ENCODE measurements at regions not wholly inside any gene's neighbourhood (a gene's known extent, or its start where the extent isn't known, plus 50 kb on each side); places are given as distances from the start of the nearest gene placed in this dataset.

DNA sequence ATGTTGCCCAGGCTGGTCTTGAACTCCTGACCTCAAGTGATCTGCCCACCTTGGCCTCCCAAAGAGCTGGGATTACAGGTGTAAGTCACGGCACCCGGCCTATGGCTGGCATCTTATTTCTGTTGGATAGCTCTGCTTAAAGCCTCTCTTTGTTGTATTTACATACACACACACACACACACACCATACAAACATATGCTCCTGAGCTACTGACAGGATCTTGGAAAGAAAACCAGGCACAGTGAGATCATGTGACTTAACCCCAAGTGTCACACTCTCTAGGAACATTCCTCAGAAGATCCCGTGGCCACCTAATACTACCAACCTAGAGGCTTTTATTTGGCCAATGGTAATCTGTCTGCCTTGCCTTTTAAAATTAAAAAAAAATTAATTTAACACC is 85.1 kb upstream of the HAAO start:
- peaks cover 14% of the 10 kb centered on the region for H3K4me1 ChIP-seq
- no peak overlapping the region for H3K4me2 ChIP-seq

DNA sequence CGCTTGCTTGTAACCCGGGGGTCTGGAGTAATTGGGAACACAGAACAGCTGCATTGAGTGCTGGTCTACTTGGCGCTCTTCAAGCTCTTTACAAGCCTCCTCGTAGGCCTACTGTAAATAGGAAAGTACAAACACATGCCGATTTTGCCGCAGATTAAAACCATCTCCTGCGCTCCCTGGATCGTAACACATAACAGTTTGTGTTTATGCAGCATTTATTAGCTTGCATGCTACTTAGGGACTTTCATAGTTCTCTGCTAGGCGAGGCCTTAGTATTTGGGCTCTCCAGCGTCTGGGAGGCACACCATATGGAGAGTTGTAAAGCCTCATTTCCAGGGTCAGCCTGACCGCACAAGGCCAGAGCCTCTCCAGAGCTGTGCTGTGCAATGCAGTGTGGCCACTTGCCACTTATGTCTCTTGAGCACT is 84.0 kb upstream of the HAAO start:
- no peak overlapping the region for H3K4me3 ChIP-seq
- no peak overlapping the region for H3K4me2 ChIP-seq
- H4K20me1 ChIP-seq, result no peaks in the 10 kb centered on the region
- no peaks in the 10 kb centered on the region for H3K36me3 ChIP-seq
- no peaks in the 10 kb centered on the region for H3K9me3 ChIP-seq
- H3K27me3 ChIP-seq, result no peaks in the 10 kb centered on the region
- peaks cover 14% of the 10 kb centered on the region for H3K4me1 ChIP-seq
- no peak overlapping the region for H3K9ac ChIP-seq
- H3K27ac ChIP-seq, result no peak overlapping the region
- TF ChIP-seq Cebpa-rat (IDR thresholded peaks at IDR 0.05), result no peak

More for the DNA sequence above, 85.1 kb upstream of the HAAO start:
- TF ChIP-seq Cebpa-rat (IDR thresholded peaks at IDR 0.05), result no peak
- no peaks in the 10 kb centered on the region for H4K20me1 ChIP-seq
- no peak overlapping the region for H3K9ac ChIP-seq
- no peak overlapping the region for H3K4me3 ChIP-seq
- no peaks in the 10 kb centered on the region for H3K36me3 ChIP-seq
- H3K27me3 ChIP-seq, result no peaks in the 10 kb centered on the region
- no peak overlapping the region for H3K27ac ChIP-seq
- no peaks in the 10 kb centered on the region for H3K9me3 ChIP-seq

DNA sequence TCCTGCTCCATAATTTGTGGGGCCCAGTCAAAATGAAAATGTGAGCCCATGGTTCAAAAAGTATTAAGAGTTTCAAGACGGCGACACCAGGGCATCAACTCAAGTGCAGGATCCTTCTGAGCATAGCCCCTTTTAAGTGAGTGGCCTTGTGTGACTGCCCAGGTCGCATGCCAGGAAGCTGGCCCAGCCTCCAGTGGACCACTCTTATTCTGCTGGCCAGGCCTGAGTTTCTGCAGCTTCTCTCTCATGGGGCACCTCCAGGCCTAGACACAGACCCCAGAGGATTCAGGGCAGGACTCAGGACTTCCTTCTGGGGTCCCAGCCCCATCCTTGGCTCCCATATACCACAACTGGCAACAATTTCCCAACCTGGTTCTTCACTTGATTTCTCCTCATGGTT is 83.5 kb upstream of the HAAO start:
- no peak overlapping the region for H3K4me2 ChIP-seq
- no peaks in the 10 kb centered on the region for H4K20me1 ChIP-seq
- no peak overlapping the region for H3K4me3 ChIP-seq
- H3K4me1 ChIP-seq, result peaks cover 14% of the 10 kb centered on the region
- no peaks in the 10 kb centered on the region for H3K36me3 ChIP-seq
- H3K27ac ChIP-seq, result no peak overlapping the region
- TF ChIP-seq Cebpa-rat (IDR thresholded peaks at IDR 0.05), result no peak
- H3K9me3 ChIP-seq, result no peaks in the 10 kb centered on the region
- H3K9ac ChIP-seq, result no peak overlapping the region
- H3K27me3 ChIP-seq, result no peaks in the 10 kb centered on the region

DNA sequence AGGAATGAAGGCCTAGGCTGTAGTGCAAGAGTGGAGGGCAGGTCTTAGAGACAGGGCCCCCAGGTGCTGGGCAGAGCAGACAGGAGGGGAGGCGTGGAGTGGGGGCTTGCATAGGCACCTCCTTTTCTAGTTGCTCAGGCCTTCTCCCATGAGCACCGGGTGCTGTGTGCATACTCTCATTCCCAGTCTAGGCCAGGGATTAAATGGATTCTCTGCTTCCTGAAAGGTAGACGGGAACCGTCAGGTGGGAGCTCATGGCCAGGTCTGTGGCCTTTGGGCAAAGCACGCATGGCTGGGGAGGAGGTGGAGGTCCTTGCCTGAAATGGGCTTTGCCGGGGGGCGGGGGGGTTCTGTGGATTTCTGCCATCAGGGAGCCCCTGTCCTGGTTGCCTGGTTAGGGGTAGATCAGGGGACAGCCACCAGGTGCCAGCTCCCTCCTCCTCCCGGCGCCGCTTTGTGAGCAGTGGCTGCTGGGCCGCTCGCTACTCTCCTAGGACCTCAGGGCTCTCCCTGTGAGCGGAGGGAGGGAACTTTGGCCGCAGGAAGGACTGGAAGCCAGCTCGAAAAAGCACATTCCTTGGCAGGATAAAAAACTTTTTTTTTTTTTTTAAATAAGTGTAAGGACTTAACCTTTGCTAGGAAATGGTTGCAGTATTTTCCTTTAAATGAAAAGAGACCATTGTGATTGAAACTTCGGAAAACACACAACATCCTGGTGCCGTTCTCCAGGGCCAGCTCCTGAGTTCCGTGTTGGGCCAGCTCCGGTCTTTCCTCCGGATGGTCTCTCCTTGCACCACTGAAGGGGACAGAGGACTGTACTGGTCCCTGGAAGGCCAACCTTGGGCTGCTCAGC is 82.8 kb upstream of the HAAO start:
- Histone ChIP-seq H3K27ac (no peak overlapping the region), H3K4me3 (no peak overlapping the region), H3K36me3 (no peaks in the 10 kb centered on the region), H3K9ac (no peak overlapping the region), H4K20me1 (no peaks in the 10 kb centered on the region), H3K27me3 (no peaks in the 10 kb centered on the region), H3K9me3 (no peaks in the 10 kb centered on the region), H3K4me2 (no peak overlapping the region), H3K4me1 (peaks cover 11% of the 10 kb centered on the region)
- TF ChIP-seq Cebpa-rat (IDR thresholded peaks at IDR 0.05), result no peak

DNA sequence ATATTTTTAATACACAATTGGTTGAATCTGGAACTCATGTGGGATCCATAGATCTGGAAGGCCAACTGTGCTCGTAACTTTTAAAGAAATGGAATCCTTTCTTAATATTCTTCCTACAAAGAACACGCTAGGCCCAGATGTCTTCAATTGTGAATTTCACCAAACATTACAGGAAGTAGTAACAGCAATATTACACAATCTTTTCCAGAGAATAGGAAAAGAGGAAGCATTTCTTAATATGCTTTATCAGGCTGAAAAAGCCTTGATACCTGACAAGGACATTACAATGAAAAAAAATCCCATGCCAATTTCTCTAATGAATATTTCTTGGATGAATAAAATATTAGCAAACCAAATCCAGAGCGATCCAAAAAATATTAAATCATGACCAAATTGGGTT is 80.3 kb upstream of the HAAO start:
- H3K27me3 ChIP-seq, result no peaks in the 10 kb centered on the region
- H3K36me3 ChIP-seq, result no peaks in the 10 kb centered on the region
- H3K4me1 ChIP-seq, result 0 out of 2 replicates have a peak, but pooled peaks cover 4% of the 10 kb centered on the region
- no peak overlapping the region for H3K4me2 ChIP-seq
- no peak overlapping the region for H3K27ac ChIP-seq
- no peak for TF ChIP-seq Cebpa-rat (IDR thresholded peaks at IDR 0.05)
- peaks cover 15% of the 10 kb centered on the region for H3K9me3 ChIP-seq
- H4K20me1 ChIP-seq, result no peaks in the 10 kb centered on the region
- no peak overlapping the region for H3K9ac ChIP-seq
- no peak overlapping the region for H3K4me3 ChIP-seq

DNA sequence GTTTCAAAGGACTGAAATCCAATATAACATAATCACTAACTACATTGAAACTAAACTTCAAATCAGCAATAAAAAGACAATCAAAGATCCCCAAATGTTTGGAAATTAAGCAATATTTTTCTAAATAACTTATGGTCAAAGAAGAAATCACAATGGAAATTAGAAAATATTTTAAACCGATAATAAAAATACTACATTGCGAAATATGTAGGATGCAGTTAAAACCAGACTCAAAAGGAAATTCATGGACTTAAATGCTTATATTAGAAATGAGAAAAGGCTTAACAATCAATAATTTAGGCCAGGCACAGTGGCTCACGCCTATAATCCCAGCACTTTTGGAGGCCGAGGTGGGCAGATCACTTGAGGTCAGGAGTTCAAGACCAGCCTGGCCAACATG is 79.0 kb upstream of the HAAO start:
- Histone ChIP-seq H3K4me2 (no peak overlapping the region), H3K9me3 (peaks cover 15% of the 10 kb centered on the region), H3K27me3 (no peaks in the 10 kb centered on the region), H4K20me1 (no peaks in the 10 kb centered on the region), H3K9ac (no peak overlapping the region), H3K36me3 (no peaks in the 10 kb centered on the region), H3K27ac (no peak overlapping the region), H3K4me3 (no peak overlapping the region), H3K4me1 (peaks cover 2% of the 10 kb centered on the region)
- TF ChIP-seq Cebpa-rat (IDR thresholded peaks at IDR 0.05), result no peak

DNA sequence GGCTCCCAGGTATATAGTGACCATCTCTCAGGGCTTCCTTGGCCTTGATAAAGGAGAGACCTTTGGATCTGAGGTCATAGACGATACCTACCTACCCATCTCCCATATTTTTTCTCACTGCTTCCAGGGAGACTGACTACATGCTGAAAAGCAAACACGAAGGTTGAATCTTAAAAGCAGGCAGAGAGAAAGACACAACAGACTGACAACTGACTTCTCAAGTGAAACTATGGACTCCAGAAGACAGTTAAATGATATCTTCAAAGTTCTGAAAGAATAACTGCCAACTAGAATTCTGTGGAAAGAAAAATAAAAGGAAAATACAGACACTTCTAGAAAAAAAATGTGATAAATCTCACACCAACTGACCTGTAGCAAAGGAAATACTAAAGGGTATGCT is 76.5 kb upstream of the HAAO start:
- Histone ChIP-seq H3K27me3 (no peaks in the 10 kb centered on the region), H3K36me3 (no peaks in the 10 kb centered on the region), H4K20me1 (no peaks in the 10 kb centered on the region), H3K4me1 (peaks cover 8% of the 10 kb centered on the region), H3K27ac (no peak overlapping the region), H3K9ac (no peak overlapping the region), H3K4me3 (no peak overlapping the region), H3K9me3 (peaks cover 15% of the 10 kb centered on the region), H3K4me2 (no peak overlapping the region)
- no peak for TF ChIP-seq Cebpa-rat (IDR thresholded peaks at IDR 0.05)

DNA sequence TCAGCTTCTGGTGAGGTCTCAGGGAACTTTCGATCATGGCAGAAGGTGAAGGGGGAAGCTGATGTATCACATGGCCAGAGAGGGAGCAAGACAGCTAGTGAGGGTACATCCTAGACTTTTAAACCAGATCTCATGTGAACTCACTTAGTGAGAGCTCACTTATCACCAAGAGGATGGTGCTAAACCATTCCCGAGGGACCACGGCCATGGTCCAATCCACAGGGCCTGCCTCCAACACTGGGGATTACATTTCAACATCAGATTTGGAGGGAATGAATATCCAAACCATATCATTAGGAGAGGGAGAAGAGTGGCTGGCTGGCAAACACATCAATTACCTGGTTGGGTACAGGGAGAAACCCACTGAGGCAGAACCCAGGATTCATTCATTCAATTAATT is 75.7 kb upstream of the HAAO start:
- H3K36me3 ChIP-seq, result no peaks in the 10 kb centered on the region
- H3K9me3 ChIP-seq, result peaks cover 15% of the 10 kb centered on the region
- no peak overlapping the region for H3K27ac ChIP-seq
- no peaks in the 10 kb centered on the region for H4K20me1 ChIP-seq
- no peaks in the 10 kb centered on the region for H3K27me3 ChIP-seq
- H3K4me2 ChIP-seq, result no peak overlapping the region
- H3K9ac ChIP-seq, result no peak overlapping the region
- H3K4me3 ChIP-seq, result no peak overlapping the region
- no peak for TF ChIP-seq Cebpa-rat (IDR thresholded peaks at IDR 0.05)
- H3K4me1 ChIP-seq, result peaks cover 8% of the 10 kb centered on the region

DNA sequence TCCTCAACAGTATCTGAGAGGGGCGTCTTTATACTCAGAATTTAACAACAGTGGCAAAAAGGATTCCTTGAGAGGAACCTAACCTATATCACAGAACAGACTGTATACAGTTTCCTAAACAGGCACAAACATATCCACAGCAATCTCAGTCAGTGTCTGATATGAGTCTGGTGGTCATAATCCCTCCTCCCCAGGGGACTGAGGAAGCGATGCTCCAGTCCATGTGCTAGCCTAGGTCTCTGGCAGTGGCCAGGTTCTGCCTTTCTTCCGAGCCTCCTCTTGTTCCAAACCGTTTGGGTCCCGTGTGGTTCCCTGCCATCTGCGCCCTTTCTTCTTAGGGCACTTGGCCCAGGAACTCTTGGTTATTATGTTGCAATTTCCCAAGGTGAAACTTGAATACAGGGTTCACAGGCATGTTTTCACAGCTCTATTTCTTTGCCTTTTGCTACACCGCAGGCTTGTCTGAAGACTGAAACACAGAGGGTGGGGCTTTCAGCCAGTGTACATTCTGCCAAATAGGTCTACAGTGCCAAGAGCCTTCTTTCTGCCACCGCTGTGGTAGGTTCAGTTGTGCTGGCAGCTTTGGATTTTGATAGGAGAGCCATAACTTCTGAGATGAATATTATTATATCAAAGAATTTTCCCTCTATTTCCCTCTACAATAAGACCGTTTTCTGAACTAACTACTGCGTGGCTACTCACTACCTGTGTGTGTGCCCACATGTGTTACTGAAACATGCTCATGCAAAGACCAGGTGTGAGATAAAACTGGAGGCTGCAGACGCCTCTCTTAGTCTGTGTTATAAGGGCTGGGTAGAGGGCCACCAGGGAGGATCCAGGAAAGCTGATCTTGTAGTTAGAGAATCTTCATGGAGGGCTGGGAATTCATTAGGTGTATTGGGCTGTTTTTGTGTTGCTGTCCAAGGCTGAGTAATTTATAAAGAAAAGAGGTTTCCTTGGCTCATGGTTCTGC is 75.0 kb upstream of the HAAO start:
- TF ChIP-seq Cebpa-rat (IDR thresholded peaks at IDR 0.05), result no peak
- H3K4me1 ChIP-seq, result peaks cover 14% of the 10 kb centered on the region
- H3K9me3 ChIP-seq, result peaks cover 15% of the 10 kb centered on the region
- H3K27ac ChIP-seq, result no peak overlapping the region
- no peak overlapping the region for H3K4me3 ChIP-seq
- H3K27me3 ChIP-seq, result no peaks in the 10 kb centered on the region
- no peak overlapping the region for H3K4me2 ChIP-seq
- no peaks in the 10 kb centered on the region for H3K36me3 ChIP-seq
- H3K9ac ChIP-seq, result no peak overlapping the region
- no peaks in the 10 kb centered on the region for H4K20me1 ChIP-seq

All from BLaER1 (cell line).